IMR-90 (cell line): ENCODE measurements at regions not wholly inside any gene's neighbourhood (a gene's known extent, or its start where the extent isn't known, plus 50 kb on each side); places are given as distances from the start of the nearest gene placed in this dataset.

Source experiments
- ATAC-seq: fragments of 200-7000 bp; cut with Tn5 transposase; 2 replicates; pipeline ENCODE4 v1.9.1; 2020; ENCODE audit warnings: low read depth, mild to moderate bottlenecking, moderate library complexity
- BruUV-seq: library from RNA; stranded (reverse); fragments of 400-500 nt; replicated peaks from 2 replicates; lab custom pipeline; 2021; lab: Mats Ljungman, UMichigan
- CTCF ChIA-PET: fragments of 300-600 bp; formaldehyde crosslinking; extraction: SDS; loops from one replicate; lab custom pipeline; 2021; ENCODE audit warnings: antibody characterized with exemption; lab: Yijun Ruan, JAX
- POLR2A ChIA-PET: fragments of 300-600 bp; sonication (Branson Sonifier 250); formaldehyde crosslinking; loops from one replicate; lab custom pipeline; 2022; ENCODE audit warnings: antibody characterized with exemption; ENCODE audit not compliant: unreplicated experiment; lab: Charles Lee
- DNase-seq: peaks from one replicate; pipeline ENCODE4 v3.0.0; 2013
- H2AFZ ChIP-seq: replicated peaks from 2 replicates; pipeline ENCODE3; 2013; ENCODE audit warnings: low read length, mild to moderate bottlenecking; ENCODE audit not compliant: poor library complexity
- H2AK5ac ChIP-seq: 2 replicates; pipeline ENCODE4 v1.6.1; 2013; ENCODE audit warnings: low read depth, low read length, inconsistent platforms
- H2AK9ac ChIP-seq: replicated peaks from 2 replicates; pipeline ENCODE3; 2013; ENCODE audit warnings: mild to moderate bottlenecking, low read depth, low read length, moderate library complexity; ENCODE audit not compliant: poor library complexity
- H2BK120ac ChIP-seq: 2 replicates; pipeline ENCODE4 v1.6.1; 2013; ENCODE audit warnings: low read depth, low read length, inconsistent platforms
- H2BK15ac ChIP-seq: 3 replicates; pipeline ENCODE4 v1.6.1; 2013; ENCODE audit warnings: low read depth, low read length, inconsistent platforms
- H2BK20ac ChIP-seq: 2 replicates; pipeline ENCODE4 v1.6.1; 2013; ENCODE audit warnings: low read depth, mild to moderate bottlenecking, inconsistent platforms, low read length, moderate library complexity
- H2BK5ac ChIP-seq: 2 replicates; pipeline ENCODE4 v1.6.1; 2013; ENCODE audit warnings: mild to moderate bottlenecking, low read depth, low read length, inconsistent platforms; ENCODE audit not compliant: poor library complexity, severe bottlenecking
- H3K14ac ChIP-seq: replicated peaks from 2 replicates; pipeline ENCODE4 v1.6.1; 2013; ENCODE audit warnings: low read depth, low read length, inconsistent platforms
- H3K18ac ChIP-seq: 2 replicates; pipeline ENCODE4 v1.6.1; 2013; ENCODE audit warnings: low read depth, low read length, control low read depth
- H3K23ac ChIP-seq: 2 replicates; pipeline ENCODE4 v1.6.1; 2013; ENCODE audit warnings: low read depth, low read length, inconsistent platforms
- H3K27ac ChIP-seq: 2 replicates; pipeline ENCODE4 v1.5.1; 2013; ENCODE audit warnings: mild to moderate bottlenecking, control low read depth, low read length; ENCODE audit not compliant: insufficient read depth
- H3K27me3 ChIP-seq: 2 replicates; pipeline ENCODE4 v1.6.1; 2013; ENCODE audit warnings: low read length; ENCODE audit not compliant: control insufficient read depth, insufficient read depth
- H3K36me3 ChIP-seq: 2 replicates; pipeline ENCODE4 v1.6.1; 2013; ENCODE audit warnings: low read length, mixed read lengths; ENCODE audit not compliant: control insufficient read depth, insufficient read depth
- H3K4ac ChIP-seq: 2 replicates; pipeline ENCODE4 v1.6.1; 2013; ENCODE audit warnings: low read depth, low read length, inconsistent platforms
- H3K4me1 ChIP-seq: 2 replicates; pipeline ENCODE4 v1.6.1; 2013; ENCODE audit warnings: low read length, mixed read lengths; ENCODE audit not compliant: control insufficient read depth, insufficient read depth
- H3K4me2 ChIP-seq: 2 replicates; pipeline ENCODE4 v1.6.1; 2013; ENCODE audit warnings: low read depth, mild to moderate bottlenecking, control low read depth, low read length, moderate library complexity
- H3K4me3 ChIP-seq: 2 replicates; pipeline ENCODE4 v1.5.1; 2013; ENCODE audit warnings: low read depth, mild to moderate bottlenecking, control low read depth, low read length, moderate library complexity; ENCODE audit not compliant: insufficient read depth
- H3K56ac ChIP-seq: 2 replicates; pipeline ENCODE4 v1.6.1; 2013; ENCODE audit warnings: low read length, inconsistent platforms; ENCODE audit not compliant: insufficient read depth; ENCODE audit errors: extremely low read depth
- H3K79me1 ChIP-seq, 2 experiments: 2 replicates each; pipeline ENCODE4 v1.6.1; 2013; ENCODE audit warnings: low read length in 2 of 2, inconsistent platforms in 1 of 2, low read depth in 1 of 2
- H3K9ac ChIP-seq: 2 replicates; pipeline ENCODE4 v1.6.1; 2013; ENCODE audit warnings: low read depth, low read length, control low read depth
- H3K9me1 ChIP-seq: 2 replicates; pipeline ENCODE4 v1.6.1; 2013; ENCODE audit warnings: low read length, inconsistent platforms; ENCODE audit not compliant: insufficient read depth
- H3K9me3 ChIP-seq: 2 replicates; pipeline ENCODE4 v1.6.1; 2013; ENCODE audit warnings: low read length; ENCODE audit not compliant: control insufficient read depth, insufficient read depth
- H4K20me1 ChIP-seq: 2 replicates; pipeline ENCODE4 v1.6.1; 2013; ENCODE audit warnings: low read length, inconsistent platforms; ENCODE audit not compliant: insufficient read depth
- H4K5ac ChIP-seq: 2 replicates; pipeline ENCODE4 v1.6.1; 2013; ENCODE audit warnings: mild to moderate bottlenecking, low read depth, low read length, control low read depth
- H4K8ac ChIP-seq, 2 experiments: 2 replicates each; pipeline ENCODE4 v1.6.1; 2013; ENCODE audit warnings: low read depth in 2 of 2, low read length in 2 of 2, control low read depth in 1 of 2, inconsistent platforms in 1 of 2
- H4K91ac ChIP-seq: 2 replicates; pipeline ENCODE4 v1.6.1; 2013; ENCODE audit warnings: low read depth, low read length, inconsistent platforms; ENCODE audit not compliant: insufficient read depth
- MAFK ChIP-seq: IDR thresholded peaks from 2 replicates; pipeline ENCODE4 v1.6.1; 2012; ENCODE audit warnings: low read depth, low read length, improper control_type of control experiment
- MAZ ChIP-seq: IDR thresholded peaks from 2 replicates; pipeline ENCODE4 v1.6.1; 2012; ENCODE audit warnings: low read depth, mild to moderate bottlenecking, low read length, improper control_type of control experiment, moderate library complexity, borderline replicate concordance
- WGBS, 2 experiments: methylation state at CpG; one replicate each; pipeline versions ENCODE4 v1.1.5 to v1.1.7; 2013; ENCODE audit warnings: missing lambda C conversion rate in 2 of 2; ENCODE audit not compliant: insufficient read length in 1 of 2; ENCODE audit errors: extremely low coverage in 2 of 2; 5-methylcytosine and 5-hydroxymethylcytosine counted together
- dilution Hi-C: fragments of 300-500 bp; cut with HindIII; formaldehyde crosslinking; loops from one replicate; pipeline ENCODE4 v1.14.3; 2018; ENCODE audit warnings: low sequenced_read_pairs; ENCODE audit not compliant: unreplicated experiment
- in situ Hi-C: fragments of 300-500 bp; cut with MboI; formaldehyde crosslinking; loops from 3 replicates; pipeline ENCODE4 v1.14.3; 2019; ENCODE audit warnings: low sequenced_read_pairs, inconsistent platforms, mixed read lengths
- intact Hi-C: fragments of 100-400 bp; cut with micrococcal nuclease; formaldehyde crosslinking; loops from 2 replicates; pipeline ENCODE4 v1.10.0; 2022

DNA sequence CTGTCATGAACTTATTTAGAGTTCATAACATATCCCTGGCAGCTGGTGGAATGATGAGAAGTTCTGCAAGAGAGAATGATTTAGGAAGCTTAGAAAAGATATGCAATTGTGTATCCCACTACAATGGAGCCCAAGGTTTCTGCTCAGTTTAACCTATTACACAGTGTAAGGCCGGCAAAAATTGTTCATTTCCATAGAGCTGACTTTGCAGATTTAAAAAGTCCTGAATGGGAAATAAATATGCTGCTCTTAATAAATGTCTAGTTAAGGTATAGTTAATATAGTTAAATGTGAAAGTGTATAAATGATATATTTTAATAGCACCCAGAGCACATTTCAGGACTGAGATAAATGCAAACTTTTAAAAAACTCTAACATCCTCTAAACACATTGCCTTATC is 149.9 kb downstream of the EVX1 start:
- no peaks in the 10 kb centered on the region for H3K9me1 ChIP-seq
- H3K36me3 ChIP-seq: no peaks in the 10 kb centered on the region
- H3K4me1 ChIP-seq: no peaks in the 10 kb centered on the region
- no peak overlapping the region for H3K4me2 ChIP-seq
- H2AFZ ChIP-seq: no peak overlapping the region
- no peak overlapping the region for H4K91ac ChIP-seq
- intact Hi-C loops (no loop called here), dilution Hi-C loops (no loop called here), in situ Hi-C loops (no loop called here)
- H3K14ac ChIP-seq: no peak overlapping the region
- no peak overlapping the region for H2AK9ac ChIP-seq
- H3K27me3 ChIP-seq: peaks cover 15% of the 10 kb centered on the region
- no peak overlapping the region for H4K8ac ChIP-seq
- no peak overlapping the region for H3K18ac ChIP-seq
- no peak overlapping the region for H2BK120ac ChIP-seq
- H3K9me3 ChIP-seq: no peaks in the 10 kb centered on the region
- ATAC-seq (no peak), DNase-seq (no peak)
- no peak overlapping the region for H3K23ac ChIP-seq
- peak; percentile 49 for TF ChIP-seq MAFK
- no peak for TF ChIP-seq MAZ
- H3K9ac ChIP-seq: no peak overlapping the region
- BruUV-seq: no TSS peak
- CTCF ChIA-PET: no interaction called here
- no peak overlapping the region for H3K4me3 ChIP-seq
- H2AK5ac ChIP-seq: no peak overlapping the region
- no peak overlapping the region for H3K56ac ChIP-seq
- H3K4ac ChIP-seq: no peak overlapping the region
- H3K79me1 ChIP-seq: no peaks in the 10 kb centered on the region
- no CpG with 5 or more reads among the region's 1 CpG for WGBS, 2 experiments
- POLR2A ChIA-PET: no interaction called here
- no peak overlapping the region for H2BK15ac ChIP-seq
- H2BK20ac ChIP-seq: no peak overlapping the region
- H4K20me1 ChIP-seq: no peaks in the 10 kb centered on the region
- H2BK5ac ChIP-seq: no peak overlapping the region
- no peak overlapping the region for H4K5ac ChIP-seq
- no peak overlapping the region for H3K27ac ChIP-seq
